ENCODE measurements at regions not wholly inside any gene's neighbourhood (a gene's known extent, or its start where the extent isn't known, plus 50 kb on each side); places are given as distances from the start of the nearest gene placed in this dataset.

GRCh38 chr10:78505657-78506056 lies 472.0 kb downstream of the RPS24 start:
- Histone ChIP-seq H3K36me3 (ENCODE audit: low read depth) (no peaks in the 10 kb centered on the region), H3K27ac (ENCODE audit: poor library complexity, severe bottlenecking) (no peak overlapping the region), H3K9me3 (ENCODE audit: severe bottlenecking) (no peaks in the 10 kb centered on the region), H3K4me3 (ENCODE audit: severe bottlenecking) (no peak overlapping the region), H3K27me3 (ENCODE audit: insufficient read depth, poor library complexity, severe bottlenecking) (no peaks in the 10 kb centered on the region), H3K4me1 (ENCODE audit: insufficient read depth, poor library complexity, severe bottlenecking) (no peaks in the 10 kb centered on the region)
- TF ChIP-seq, protein P1, sequence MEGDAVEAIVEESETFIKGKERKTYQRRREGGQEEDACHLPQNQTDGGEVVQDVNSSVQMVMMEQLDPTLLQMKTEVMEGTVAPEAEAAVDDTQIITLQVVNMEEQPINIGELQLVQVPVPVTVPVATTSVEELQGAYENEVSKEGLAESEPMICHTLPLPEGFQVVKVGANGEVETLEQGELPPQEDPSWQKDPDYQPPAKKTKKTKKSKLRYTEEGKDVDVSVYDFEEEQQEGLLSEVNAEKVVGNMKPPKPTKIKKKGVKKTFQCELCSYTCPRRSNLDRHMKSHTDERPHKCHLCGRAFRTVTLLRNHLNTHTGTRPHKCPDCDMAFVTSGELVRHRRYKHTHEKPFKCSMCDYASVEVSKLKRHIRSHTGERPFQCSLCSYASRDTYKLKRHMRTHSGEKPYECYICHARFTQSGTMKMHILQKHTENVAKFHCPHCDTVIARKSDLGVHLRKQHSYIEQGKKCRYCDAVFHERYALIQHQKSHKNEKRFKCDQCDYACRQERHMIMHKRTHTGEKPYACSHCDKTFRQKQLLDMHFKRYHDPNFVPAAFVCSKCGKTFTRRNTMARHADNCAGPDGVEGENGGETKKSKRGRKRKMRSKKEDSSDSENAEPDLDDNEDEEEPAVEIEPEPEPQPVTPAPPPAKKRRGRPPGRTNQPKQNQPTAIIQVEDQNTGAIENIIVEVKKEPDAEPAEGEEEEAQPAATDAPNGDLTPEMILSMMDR (IDR thresholded peaks at IDR 0.05; ENCODE audit: poor library complexity, severe bottlenecking): no peak
- no peak for DNase-seq (ENCODE audit: low spot score)
- no peak for ATAC-seq (ENCODE audit: low read depth)

DNA sequence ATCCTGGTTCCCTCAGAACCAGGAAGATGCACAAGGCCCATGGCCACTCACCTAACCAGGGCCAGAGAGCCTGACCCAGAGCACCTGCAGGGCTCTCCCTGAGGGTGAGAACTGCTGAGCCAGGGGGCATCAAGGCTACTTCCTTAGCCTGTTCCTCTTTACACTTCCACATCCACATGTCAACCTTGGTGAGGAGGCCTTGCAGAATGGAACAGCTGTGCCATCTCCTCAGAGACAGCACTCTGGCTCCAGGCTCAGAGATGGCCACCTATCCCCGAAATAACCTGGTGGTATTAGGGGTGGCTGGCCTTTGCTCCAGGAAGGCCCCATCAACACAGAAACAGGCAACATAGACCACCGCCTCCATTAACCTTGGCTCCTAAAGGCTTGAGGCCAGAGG lies 473.0 kb downstream of the RPS24 start:
- H3K4me3 ChIP-seq (ENCODE audit: severe bottlenecking): no peak overlapping the region
- no peaks in the 10 kb centered on the region for H3K36me3 ChIP-seq (ENCODE audit: low read depth)
- no peaks in the 10 kb centered on the region for H3K27me3 ChIP-seq (ENCODE audit: insufficient read depth, poor library complexity, severe bottlenecking)
- TF ChIP-seq, protein P1 (IDR thresholded peaks at IDR 0.05; ENCODE audit: poor library complexity, severe bottlenecking): no peak
- no peak overlapping the region for H3K27ac ChIP-seq (ENCODE audit: poor library complexity, severe bottlenecking)
- ATAC-seq (ENCODE audit: low read depth): no peak
- no peak for DNase-seq (ENCODE audit: low spot score)
- no peaks in the 10 kb centered on the region for H3K9me3 ChIP-seq (ENCODE audit: severe bottlenecking)
- no peaks in the 10 kb centered on the region for H3K4me1 ChIP-seq (ENCODE audit: insufficient read depth, poor library complexity, severe bottlenecking)

DNA sequence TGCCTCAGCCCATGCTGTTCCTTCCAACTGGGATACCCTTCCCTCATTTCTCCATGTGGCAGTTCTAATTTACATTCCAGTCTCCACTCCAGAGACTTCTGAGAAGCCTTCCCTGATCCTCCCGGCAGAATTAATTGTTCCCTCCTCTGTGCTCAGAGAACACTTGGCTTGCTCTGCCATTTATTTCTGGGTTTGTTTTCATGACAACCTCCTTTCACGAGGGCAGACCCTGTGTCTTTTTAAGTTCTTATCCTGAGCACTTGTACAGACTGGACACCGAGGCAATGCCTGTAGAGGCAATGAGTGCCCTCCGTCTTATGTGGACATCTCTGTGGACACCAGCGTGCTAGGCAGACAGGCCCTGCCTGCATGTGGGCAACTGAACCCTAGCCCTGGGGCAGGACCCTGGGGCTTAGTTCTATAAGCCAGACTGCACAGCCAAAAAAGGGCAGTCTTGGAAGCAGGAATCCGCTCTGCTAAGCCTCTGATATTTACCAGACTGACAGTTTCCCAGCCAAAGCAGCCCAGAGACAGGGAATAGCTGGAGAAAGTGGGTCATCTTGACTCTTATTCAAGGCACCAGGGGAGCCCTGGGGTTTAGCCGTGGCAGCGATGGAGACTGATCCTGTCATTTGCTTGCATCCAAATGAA lies 474.0 kb downstream of the RPS24 start:
- H3K27ac ChIP-seq (ENCODE audit: poor library complexity, severe bottlenecking): no peak overlapping the region
- no peak overlapping the region for H3K4me3 ChIP-seq (ENCODE audit: severe bottlenecking)
- H3K4me1 ChIP-seq (ENCODE audit: insufficient read depth, poor library complexity, severe bottlenecking): no peaks in the 10 kb centered on the region
- ATAC-seq (ENCODE audit: low read depth) (no peak), DNase-seq (ENCODE audit: low spot score) (no peak)
- no peaks in the 10 kb centered on the region for H3K36me3 ChIP-seq (ENCODE audit: low read depth)
- H3K9me3 ChIP-seq (ENCODE audit: severe bottlenecking): no peaks in the 10 kb centered on the region
- TF ChIP-seq, protein P1 (IDR thresholded peaks at IDR 0.05; ENCODE audit: poor library complexity, severe bottlenecking): no peak
- no peaks in the 10 kb centered on the region for H3K27me3 ChIP-seq (ENCODE audit: insufficient read depth, poor library complexity, severe bottlenecking)

- TF ChIP-seq, protein P1 (IDR thresholded peaks at IDR 0.05; ENCODE audit: poor library complexity, severe bottlenecking): no peak
- DNase-seq (ENCODE audit: low spot score): no peak
- Histone ChIP-seq H3K27ac (ENCODE audit: poor library complexity, severe bottlenecking) (no peak overlapping the region), H3K36me3 (ENCODE audit: low read depth) (no peaks in the 10 kb centered on the region), H3K9me3 (ENCODE audit: severe bottlenecking) (no peaks in the 10 kb centered on the region), H3K27me3 (ENCODE audit: insufficient read depth, poor library complexity, severe bottlenecking) (no peaks in the 10 kb centered on the region), H3K4me3 (ENCODE audit: severe bottlenecking) (no peak overlapping the region), H3K4me1 (ENCODE audit: insufficient read depth, poor library complexity, severe bottlenecking) (no peaks in the 10 kb centered on the region)
- ATAC-seq (ENCODE audit: low read depth): no peak
These were observed 475.5 kb downstream of the RPS24 start for GRCh38 chr10:78508955-78509748.
